Natural killer cell (primary cell): ENCODE measurements at regions not wholly inside any gene's neighbourhood (a gene's known extent, or its start where the extent isn't known, plus 50 kb on each side); places are given as distances from the start of the nearest gene placed in this dataset.

Experiments
- ATAC-seq, 3 donors: fragments of 150-1000 bp in 2 of 3; fragments of 200-7000 bp in 1 of 3; cut with Tn5 transposase; 1 replicate in 1 of 3; 2 replicates in 2 of 3; pipeline ENCODE4 v1.10.0; 2021; ENCODE audit warnings: mild to moderate bottlenecking in 2 of 3, moderate library complexity in 2 of 3
- DNase-seq, 2 donors: peaks; one replicate each; pipeline versions ENCODE4 v3.0.0 to v3.0.0-alpha.2; 2013 to 2021; ENCODE audit warnings: mixed read lengths in 1 of 2
- H3K27ac ChIP-seq: one replicate; pipeline ENCODE4 v1.5.1; 2013; ENCODE audit warnings: mild to moderate bottlenecking, low read length
- H3K27me3 ChIP-seq: one replicate; pipeline ENCODE4 v1.6.1; 2013; ENCODE audit warnings: low read length; ENCODE audit not compliant: control insufficient read depth, insufficient read depth
- H3K36me3 ChIP-seq: one replicate; pipeline ENCODE4 v1.6.1; 2013; ENCODE audit warnings: low read length; ENCODE audit not compliant: control insufficient read depth, insufficient read depth
- H3K4me1 ChIP-seq: one replicate; pipeline ENCODE4 v1.6.1; 2013; ENCODE audit warnings: low read length; ENCODE audit not compliant: control insufficient read depth, insufficient read depth
- H3K4me3 ChIP-seq: one replicate; pipeline ENCODE4 v1.5.1; 2013; ENCODE audit warnings: low read length
- H3K9me3 ChIP-seq: one replicate; pipeline ENCODE4 v1.6.1; 2013; ENCODE audit warnings: low read length; ENCODE audit not compliant: control insufficient read depth, insufficient read depth
- H3K27ac Mint-ChIP-seq, 2 donors: one replicate each; pipeline ENCODE4 v1.8.0; 2022; ENCODE audit warnings: mild to moderate bottlenecking in 2 of 2, mixed read lengths in 2 of 2, moderate library complexity in 1 of 2
- H3K27me3 Mint-ChIP-seq, 2 donors: one replicate each; pipeline ENCODE4 v1.8.0; 2022; ENCODE audit warnings: low read depth in 2 of 2, mixed read lengths in 2 of 2
- H3K36me3 Mint-ChIP-seq: one replicate; pipeline ENCODE4 v1.8.0; 2022; ENCODE audit warnings: mixed read lengths
- H3K4me1 Mint-ChIP-seq, 2 donors: one replicate each; pipeline ENCODE4 v1.8.0; 2022; ENCODE audit warnings: mixed read lengths in 2 of 2
- H3K4me3 Mint-ChIP-seq: one replicate; pipeline ENCODE4 v1.8.0; 2022; ENCODE audit warnings: mild to moderate bottlenecking, moderate library complexity, mixed read lengths
- H3K9me3 Mint-ChIP-seq, 2 donors: one replicate each; pipeline ENCODE4 v1.8.0; 2022; ENCODE audit warnings: mixed read lengths in 2 of 2
- CTCF ChIP-seq: fragments of 200-600 bp; IDR thresholded peaks from one replicate; pipeline ENCODE4 v1.8.0; 2022; ENCODE audit warnings: antibody characterized with exemption
- WGBS: methylation state at CpG from one replicate; pipeline ENCODE4 v1.1.7; 2013; ENCODE audit warnings: missing lambda C conversion rate; ENCODE audit not compliant: insufficient coverage; 5-methylcytosine and 5-hydroxymethylcytosine counted together
- intact Hi-C: fragments of 100-400 bp; cut with micrococcal nuclease; formaldehyde crosslinking; loops from one replicate; pipeline ENCODE4 v1.14.2; 2022

GRCh38 chrX:106467943-106468342 lies 143.8 kb upstream of the RADX start:
- WGBS = 67% methylated on average over 2 of the region's 2 CpGs
- H3K9me3 ChIP-seq = no peaks in the 10 kb centered on the region
- no peak overlapping the region for H3K27ac ChIP-seq
- no peak for DNase-seq
- H3K36me3 ChIP-seq = no peaks in the 10 kb centered on the region
- no peaks in the 10 kb centered on the region for H3K27me3 ChIP-seq
- H3K27ac Mint-ChIP-seq = no peak overlapping the region
- no peak overlapping the region for H3K4me3 Mint-ChIP-seq
- H3K27me3 Mint-ChIP-seq = peaks cover 4 to 12% of the 10 kb centered on the region in 2 donors
- no peaks in the 10 kb centered on the region for H3K36me3 Mint-ChIP-seq
- H3K4me3 ChIP-seq = no peak overlapping the region
- H3K4me1 Mint-ChIP-seq = no peaks in the 10 kb centered on the region
- no peaks in the 10 kb centered on the region for H3K4me1 ChIP-seq
- no peak for ATAC-seq
- TF ChIP-seq CTCF = no peak
- intact Hi-C loops = no loop called here
- H3K9me3 Mint-ChIP-seq = no peaks in the 10 kb centered on the region

GRCh38 chrX:106468433-106468832 lies 143.3 kb upstream of the RADX start:
- no peaks in the 10 kb centered on the region for H3K36me3 Mint-ChIP-seq
- no peak for DNase-seq
- H3K4me3 Mint-ChIP-seq = no peak overlapping the region
- no peaks in the 10 kb centered on the region for H3K27me3 ChIP-seq
- H3K4me3 ChIP-seq = no peak overlapping the region
- no peak for TF ChIP-seq CTCF
- H3K27ac ChIP-seq = no peak overlapping the region
- no peaks in the 10 kb centered on the region for H3K4me1 Mint-ChIP-seq
- H3K9me3 Mint-ChIP-seq = no peaks in the 10 kb centered on the region
- WGBS = 96% methylated on average over 11 of the region's 11 CpGs
- intact Hi-C loops = no loop called here
- H3K4me1 ChIP-seq = no peaks in the 10 kb centered on the region
- no peak for ATAC-seq
- peaks cover 4 to 12% of the 10 kb centered on the region in 2 donors for H3K27me3 Mint-ChIP-seq
- no peaks in the 10 kb centered on the region for H3K36me3 ChIP-seq
- no peaks in the 10 kb centered on the region for H3K9me3 ChIP-seq
- H3K27ac Mint-ChIP-seq = no peak overlapping the region

GRCh38 chrX:106479920-106480319 lies 131.9 kb upstream of the RADX start:
- DNase-seq (no peak), ATAC-seq (no peak)
- no peaks in the 10 kb centered on the region for H3K4me1 ChIP-seq
- no peak for TF ChIP-seq CTCF
- 87% methylated on average over 3 of the region's 3 CpGs for WGBS
- intact Hi-C loops = loop anchor here (10.0 kb wide), 3 partner anchors 135 to 1415 kb away; partner anchors contain the start of gene RADX
- peaks cover 0 to 17% of the 10 kb centered on the region in 2 donors for H3K27me3 Mint-ChIP-seq
- H3K27ac ChIP-seq = no peak overlapping the region
- H3K27me3 ChIP-seq = no peaks in the 10 kb centered on the region
- H3K36me3 Mint-ChIP-seq = no peaks in the 10 kb centered on the region
- H3K4me1 Mint-ChIP-seq = peaks cover 14% of the 10 kb centered on the region in 2 donors
- no peak overlapping the region for H3K27ac Mint-ChIP-seq
- H3K9me3 Mint-ChIP-seq = no peaks in the 10 kb centered on the region
- H3K36me3 ChIP-seq = no peaks in the 10 kb centered on the region
- no peak overlapping the region for H3K4me3 ChIP-seq
- no peak overlapping the region for H3K4me3 Mint-ChIP-seq
- H3K9me3 ChIP-seq = no peaks in the 10 kb centered on the region

GRCh38 chrX:106481341-106481740 lies 130.4 kb upstream of the RADX start:
- Mint-ChIP-seq H3K4me1 (peaks cover 17 to 23% of the 10 kb centered on the region in 2 donors), H3K27me3 (peaks cover 0 to 14% of the 10 kb centered on the region in 2 donors), H3K36me3 (no peaks in the 10 kb centered on the region), H3K27ac (no peak overlapping the region), H3K9me3 (no peaks in the 10 kb centered on the region), H3K4me3 (no peak overlapping the region)
- intact Hi-C loops = loop anchor here (10.0 kb wide), 3 partner anchors 133 to 1413 kb away; partner anchors contain the start of gene RADX
- DNase-seq (peak in 1 of 2 donors; percentile 64), ATAC-seq (peak in 2 of 3 donors; percentile 44 to 56)
- Histone ChIP-seq H3K36me3 (no peaks in the 10 kb centered on the region), H3K9me3 (no peaks in the 10 kb centered on the region), H3K27ac (no peak overlapping the region), H3K4me3 (no peak overlapping the region), H3K4me1 (no peaks in the 10 kb centered on the region), H3K27me3 (no peaks in the 10 kb centered on the region)
- TF ChIP-seq CTCF = peak; percentile 69
- no CpG with 5 or more reads among the region's 1 CpG for WGBS
